ENCODE measurements at regions not wholly inside any gene's neighbourhood (a gene's known extent, or its start where the extent isn't known, plus 50 kb on each side); places are given as distances from the start of the nearest gene placed in this dataset.

DNA sequence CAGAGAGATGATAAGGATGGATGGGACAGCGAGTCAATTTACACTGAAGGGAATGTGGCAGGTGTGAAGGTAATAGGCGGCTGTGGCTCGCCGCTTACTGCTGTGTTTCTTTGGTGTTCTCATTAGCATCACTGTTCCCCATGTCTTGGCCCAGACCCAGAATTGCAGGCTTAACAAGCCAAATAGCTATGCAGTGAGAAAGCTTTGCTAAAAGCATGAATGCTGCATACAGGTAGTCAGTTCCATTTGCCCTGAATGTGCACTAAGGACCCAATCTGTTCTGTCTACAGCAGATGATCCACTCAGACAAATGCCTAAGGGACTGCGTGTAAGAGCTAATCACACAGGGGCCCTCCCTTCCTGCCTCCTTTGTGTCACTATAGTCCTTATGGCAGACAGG lies 262.6 kb downstream of the DCDC2C start:
- DNase-seq (ENCODE audit: low spot score) (no peak), ATAC-seq (ENCODE audit: insufficient number of reproducible peaks, low FRiP score, low read depth) (no peak)
- Histone ChIP-seq H3K4me3 (no peak overlapping the region), H3K9me3 (no peaks in the 10 kb centered on the region), H3K36me3 (no peaks in the 10 kb centered on the region), H3K4me1 (ENCODE audit: control insufficient read depth in 1 of 2, low read depth in 2 of 2) (no peaks in the 10 kb centered on the region), H3K27me3 (replicated peaks; ENCODE audit: insufficient read depth) (no peaks in the 10 kb centered on the region), H3K27ac (no peak overlapping the region)
- no peak for TF ChIP-seq CTCF (IDR thresholded peaks at IDR 0.05)

- H3K27me3 ChIP-seq (replicated peaks; ENCODE audit: insufficient read depth) = no peaks in the 10 kb centered on the region
- no peak overlapping the region for H3K4me3 ChIP-seq
- no peaks in the 10 kb centered on the region for H3K9me3 ChIP-seq
- no peak overlapping the region for H3K27ac ChIP-seq
- no peak for DNase-seq (ENCODE audit: low spot score)
- no peaks in the 10 kb centered on the region for H3K36me3 ChIP-seq
- no peaks in the 10 kb centered on the region for H3K4me1 ChIP-seq (ENCODE audit: control insufficient read depth in 1 of 2, low read depth in 2 of 2)
- no peak for ATAC-seq (ENCODE audit: insufficient number of reproducible peaks, low FRiP score, low read depth)
- no peak for TF ChIP-seq CTCF (IDR thresholded peaks at IDR 0.05)
Observed at GRCh38 chr2:3966470-3966869, 263.1 kb downstream of the DCDC2C start.

GRCh38 chr2:3968736-3969135 lies 265.4 kb downstream of the DCDC2C start:
- no peak overlapping the region for H3K4me3 ChIP-seq
- no peaks in the 10 kb centered on the region for H3K9me3 ChIP-seq
- ATAC-seq (ENCODE audit: insufficient number of reproducible peaks, low FRiP score, low read depth) (no peak), DNase-seq (ENCODE audit: low spot score) (no peak)
- H3K27ac ChIP-seq = no peak overlapping the region
- H3K4me1 ChIP-seq (ENCODE audit: control insufficient read depth in 1 of 2, low read depth in 2 of 2) = no peaks in the 10 kb centered on the region
- no peaks in the 10 kb centered on the region for H3K27me3 ChIP-seq (replicated peaks; ENCODE audit: insufficient read depth)
- no peaks in the 10 kb centered on the region for H3K36me3 ChIP-seq
- no peak for TF ChIP-seq CTCF (IDR thresholded peaks at IDR 0.05)

GRCh38 chr2:3970791-3971651 lies 267.6 kb downstream of the DCDC2C start:
- DNase-seq (ENCODE audit: low spot score) = no peak
- no peak for TF ChIP-seq CTCF (IDR thresholded peaks at IDR 0.05)
- no peaks in the 10 kb centered on the region for H3K27me3 ChIP-seq (replicated peaks; ENCODE audit: insufficient read depth)
- H3K36me3 ChIP-seq = no peaks in the 10 kb centered on the region
- no peak overlapping the region for H3K27ac ChIP-seq
- ATAC-seq (ENCODE audit: insufficient number of reproducible peaks, low FRiP score, low read depth) = no peak
- H3K9me3 ChIP-seq = no peaks in the 10 kb centered on the region
- H3K4me3 ChIP-seq = no peak overlapping the region
- no peaks in the 10 kb centered on the region for H3K4me1 ChIP-seq (ENCODE audit: control insufficient read depth in 1 of 2, low read depth in 2 of 2)

DNA sequence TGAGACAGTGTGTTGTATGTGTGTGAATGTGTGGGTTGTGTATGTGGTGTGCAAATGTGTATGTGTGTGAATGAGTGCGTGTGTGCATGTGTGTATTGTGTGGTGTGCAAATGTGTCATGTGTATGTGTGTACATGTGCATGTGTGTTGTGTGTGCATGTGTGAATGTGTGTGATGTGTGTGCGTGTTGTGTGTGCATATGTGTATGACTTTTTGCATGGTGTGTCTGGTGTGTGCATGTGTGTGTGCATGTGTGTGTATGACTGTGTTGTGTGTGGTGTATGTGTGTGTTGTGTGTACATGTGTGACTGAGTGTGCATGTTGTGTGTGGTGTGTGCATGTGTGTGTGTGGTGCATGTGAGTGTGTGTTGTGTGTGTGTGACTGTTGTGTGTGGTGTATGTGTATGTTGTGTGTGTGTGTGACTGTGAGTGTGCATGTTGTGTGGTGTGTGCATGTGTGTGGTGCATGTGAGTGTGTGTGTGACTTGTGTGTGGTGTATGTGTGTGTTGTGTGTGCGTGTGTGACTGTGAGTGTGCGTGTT lies 268.3 kb downstream of the DCDC2C start:
- no peak overlapping the region for H3K27ac ChIP-seq
- H3K4me3 ChIP-seq = no peak overlapping the region
- DNase-seq (ENCODE audit: low spot score) (no peak), ATAC-seq (ENCODE audit: insufficient number of reproducible peaks, low FRiP score, low read depth) (peak; percentile 41)
- H3K36me3 ChIP-seq = no peaks in the 10 kb centered on the region
- TF ChIP-seq CTCF (IDR thresholded peaks at IDR 0.05) = no peak
- H3K4me1 ChIP-seq (ENCODE audit: control insufficient read depth in 1 of 2, low read depth in 2 of 2) = no peaks in the 10 kb centered on the region
- no peaks in the 10 kb centered on the region for H3K27me3 ChIP-seq (replicated peaks; ENCODE audit: insufficient read depth)
- H3K9me3 ChIP-seq = no peaks in the 10 kb centered on the region

Measured in thoracic aorta (tissue), 2 donors.